ENCODE measurements at regions not wholly inside any gene's neighbourhood (a gene's known extent, or its start where the extent isn't known, plus 50 kb on each side); places are given as distances from the start of the nearest gene placed in this dataset.

- DNase-seq, result no peak
Observed at GRCh38 chr5:39523821-39524220, 99.0 kb upstream of the DAB2 start.

- DNase-seq, result no peak
Observed at GRCh38 chr5:39521940-39522590, 97.3 kb upstream of the DAB2 start.

DNA sequence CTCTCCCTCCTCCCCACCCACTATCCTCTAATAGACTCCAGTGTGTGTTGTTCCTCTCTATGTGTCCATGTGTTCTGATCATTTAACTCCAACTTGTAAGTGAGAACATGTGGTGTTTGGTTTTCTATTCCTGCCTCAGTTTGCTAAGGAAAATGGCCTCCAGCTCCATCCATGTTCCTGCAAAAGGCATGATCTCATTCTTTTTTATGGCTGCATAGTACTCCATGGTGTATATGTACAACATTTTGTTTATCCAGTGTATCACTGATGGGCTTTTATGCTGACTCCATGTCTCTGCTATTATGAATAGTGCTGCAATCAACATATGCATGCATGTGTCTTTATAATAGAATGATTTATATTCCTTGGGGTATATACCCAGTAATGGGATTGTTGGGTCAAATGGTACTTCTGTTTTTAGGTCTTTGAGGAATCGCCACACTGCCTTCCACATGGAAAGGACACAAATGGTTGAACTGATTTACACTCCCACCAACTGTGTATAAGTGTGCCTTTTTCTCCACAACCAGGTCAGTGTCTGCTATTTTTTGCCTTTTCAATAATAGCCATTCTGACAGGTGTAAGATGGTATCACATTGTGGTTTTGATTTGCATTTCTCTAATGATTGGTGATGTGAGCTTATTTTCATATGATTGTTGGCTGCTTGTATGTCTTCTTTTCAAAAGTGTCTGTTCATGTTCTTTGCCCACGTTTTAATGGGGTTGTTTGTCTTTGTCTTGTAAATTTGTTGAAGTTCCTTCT, 96.5 kb upstream of the DAB2 start:
- DNase-seq, result no peak

- DNase-seq, result no peak
Observed at GRCh38 chr5:39520232-39520572, 95.4 kb upstream of the DAB2 start.

DNA sequence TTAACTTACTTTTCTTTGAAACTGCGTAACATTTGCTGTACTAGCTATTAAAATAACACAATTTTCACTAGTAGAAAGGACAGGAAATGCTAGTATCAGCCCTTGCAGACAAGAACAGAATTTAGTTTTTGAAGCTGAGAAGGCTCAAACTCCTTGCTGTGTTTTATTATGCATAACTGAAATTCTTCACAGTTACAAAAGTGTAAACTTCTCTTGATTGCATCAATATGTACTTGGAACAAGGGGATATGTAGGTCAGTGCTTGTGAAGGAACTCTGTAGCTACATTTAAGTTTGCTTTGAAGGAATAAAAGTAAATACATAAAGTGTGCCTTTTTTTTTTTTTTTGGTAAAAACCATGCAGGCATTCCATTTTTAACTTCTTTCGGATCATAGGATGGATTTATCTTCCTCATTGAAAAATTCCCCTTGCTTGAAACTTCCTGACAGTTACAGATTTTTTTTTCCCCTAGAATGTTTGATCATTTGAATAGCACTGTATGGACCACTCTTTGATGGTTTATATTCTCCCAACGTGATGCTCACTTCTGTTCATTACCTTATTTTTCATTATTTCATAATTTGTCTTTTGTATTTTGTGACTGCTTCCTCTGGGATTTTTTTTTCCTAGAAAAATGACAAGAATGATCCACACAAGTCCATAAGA, 94.9 kb upstream of the DAB2 start:
- no peak for DNase-seq

DNA sequence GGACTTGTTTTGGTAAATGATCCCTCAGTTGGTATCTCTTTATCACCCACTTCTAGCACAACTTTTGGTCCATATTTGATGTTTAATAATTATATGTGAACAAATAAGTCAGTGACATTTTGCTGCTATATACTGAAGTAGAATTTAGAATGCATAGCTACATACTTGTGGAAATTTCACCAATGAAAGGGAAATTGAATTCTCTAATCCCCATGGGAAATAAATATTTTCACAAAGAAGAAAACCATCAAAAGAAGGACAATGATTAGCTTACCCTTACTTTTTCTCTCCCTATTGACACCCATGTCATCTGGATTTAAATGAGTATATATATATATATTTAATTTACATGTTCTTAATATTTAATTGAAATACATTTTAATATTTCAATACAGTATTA, 94.3 kb upstream of the DAB2 start:
- no peak for DNase-seq

DNA sequence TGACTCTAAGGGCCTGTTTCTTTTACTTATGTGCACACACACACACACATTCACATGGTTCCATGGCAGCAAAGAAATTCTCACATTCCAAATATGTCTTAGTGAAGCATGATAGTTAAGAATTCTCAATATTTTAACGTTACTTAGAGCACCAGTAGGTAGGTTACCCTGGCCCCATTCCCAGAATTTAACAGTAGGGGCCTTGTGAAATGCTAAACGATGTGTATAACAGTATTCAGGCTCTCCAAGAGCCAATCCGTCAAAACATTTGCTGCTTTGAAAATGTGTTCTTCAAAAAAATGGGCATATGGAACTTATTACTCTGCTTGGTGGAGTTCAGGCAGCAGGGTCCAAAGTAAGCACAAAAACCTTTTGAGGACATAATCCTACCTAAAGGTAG, 93.7 kb upstream of the DAB2 start:
- no peak for DNase-seq

GRCh38 chr5:39517800-39518199, 93.0 kb upstream of the DAB2 start:
- DNase-seq, result no peak

DNA sequence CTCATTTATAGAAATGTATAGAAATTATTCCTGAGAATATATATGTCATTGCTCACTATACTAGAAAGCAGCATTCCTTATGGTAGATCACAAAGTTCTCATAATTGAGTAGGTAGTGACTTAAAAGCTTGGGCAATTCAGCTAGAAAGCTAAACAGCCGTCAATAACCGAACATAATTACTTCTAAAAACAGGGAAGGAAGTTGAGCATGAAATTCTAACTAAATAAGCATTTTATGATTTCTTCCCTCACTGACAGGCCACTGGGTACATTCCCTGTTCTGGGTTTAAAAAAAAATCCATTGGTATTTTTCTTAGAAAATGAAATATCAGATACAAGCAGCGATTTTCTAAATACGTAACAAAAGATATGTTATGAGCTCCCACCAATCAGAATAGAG, 91.1 kb upstream of the DAB2 start:
- DNase-seq, result no peak

GRCh38 chr5:39513236-39513635, 88.5 kb upstream of the DAB2 start:
- no peak for DNase-seq

DNA sequence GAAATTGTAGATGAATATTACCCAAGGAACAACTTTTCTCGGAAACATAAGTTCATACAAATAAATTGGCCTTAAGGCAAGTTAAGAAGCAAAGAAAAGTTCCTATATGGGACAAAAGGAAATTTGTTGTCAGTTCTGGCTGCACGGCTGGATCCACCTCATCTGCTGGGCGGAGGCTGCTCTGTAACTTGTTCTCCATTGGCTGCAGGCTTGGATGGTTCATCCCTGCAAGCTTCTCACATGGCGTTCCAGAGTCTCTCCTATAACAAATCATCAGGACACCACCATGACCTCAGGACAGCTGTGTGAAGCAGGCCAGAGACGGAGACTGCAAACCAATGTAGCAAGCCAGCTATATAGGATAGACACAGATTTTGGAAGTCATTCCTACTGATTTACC, 81.4 kb upstream of the DAB2 start:
- DNase-seq, result no peak

GRCh38 chr5:39505791-39506190, 81.0 kb upstream of the DAB2 start:
- no peak for DNase-seq

DNA sequence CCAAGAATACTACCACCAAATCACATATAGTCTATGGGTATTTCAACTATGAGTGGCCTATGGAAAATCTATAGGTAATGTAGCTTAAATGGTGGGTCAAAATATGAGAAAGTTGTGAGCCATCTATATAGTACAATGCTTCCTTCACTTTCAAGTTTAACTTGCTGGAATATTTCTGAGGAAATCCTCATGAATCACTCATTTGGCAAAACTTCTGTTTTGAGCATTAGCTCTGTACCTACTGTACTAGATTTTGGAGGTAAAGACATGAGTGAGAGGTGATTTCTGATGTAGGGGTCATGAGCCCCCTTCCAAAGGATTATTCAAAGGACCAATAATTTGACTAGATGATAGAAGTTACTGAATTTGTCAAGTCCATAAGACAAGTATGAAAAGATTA, 80.6 kb upstream of the DAB2 start:
- DNase-seq, result no peak

DNA sequence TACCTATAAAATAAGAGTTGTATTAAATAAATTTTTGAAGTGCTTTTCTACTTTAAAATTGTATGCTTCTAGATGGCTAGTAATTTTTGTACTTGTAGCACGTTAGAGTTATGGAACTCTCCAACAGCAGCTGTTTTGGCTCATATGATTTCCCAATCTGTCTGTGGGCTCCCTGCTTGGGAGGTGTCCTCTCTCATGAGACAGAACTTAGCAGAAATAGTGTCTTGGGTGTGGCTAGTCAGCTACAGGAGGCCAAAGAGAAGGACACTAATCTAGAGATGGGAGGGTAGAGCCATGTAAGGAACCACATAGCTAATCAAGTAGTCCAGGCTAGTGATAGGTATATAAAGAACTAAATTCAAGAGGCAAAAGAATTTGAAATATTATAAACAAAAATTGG, 78.4 kb upstream of the DAB2 start:
- DNase-seq, result no peak

DNA sequence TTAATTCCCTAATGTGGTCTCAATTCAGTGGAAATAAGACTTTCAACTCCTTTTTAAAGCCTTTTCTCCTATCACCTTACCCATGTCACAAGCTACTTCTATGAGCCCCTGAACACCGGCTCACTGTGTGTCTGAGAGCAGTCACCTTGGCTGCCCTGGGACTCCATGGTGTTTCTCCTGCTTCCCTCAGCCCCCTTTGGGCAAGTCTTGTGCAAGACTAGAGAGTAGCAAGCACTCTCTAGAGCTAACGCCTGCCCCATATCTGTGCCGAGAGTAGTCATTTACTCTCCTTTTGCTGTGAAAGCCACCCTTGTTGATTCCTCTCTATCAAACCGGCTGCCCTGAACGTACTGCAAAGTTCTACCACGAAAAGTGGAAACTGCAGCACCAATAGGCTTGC, 77.9 kb upstream of the DAB2 start:
- no peak for DNase-seq

DNA sequence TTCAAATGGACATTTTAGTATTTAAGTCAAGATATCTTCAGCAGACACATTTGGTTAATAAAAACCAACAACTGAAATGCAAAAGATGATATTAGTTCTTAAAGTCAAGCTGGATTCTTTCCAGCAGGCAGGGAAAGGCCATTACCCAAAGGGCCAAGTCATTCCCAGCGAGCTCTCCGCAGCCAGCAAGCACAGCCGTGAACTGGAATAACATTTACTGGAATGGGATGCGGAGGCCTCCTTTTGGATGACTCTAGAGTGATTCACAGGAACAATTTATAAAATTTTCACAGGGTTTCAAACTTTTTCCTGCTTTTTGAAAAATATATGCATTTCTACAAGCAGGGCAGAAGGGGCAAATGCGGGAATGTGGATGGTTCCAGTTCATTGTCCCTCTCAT, 76.6 kb upstream of the DAB2 start:
- no peak for DNase-seq

DNA sequence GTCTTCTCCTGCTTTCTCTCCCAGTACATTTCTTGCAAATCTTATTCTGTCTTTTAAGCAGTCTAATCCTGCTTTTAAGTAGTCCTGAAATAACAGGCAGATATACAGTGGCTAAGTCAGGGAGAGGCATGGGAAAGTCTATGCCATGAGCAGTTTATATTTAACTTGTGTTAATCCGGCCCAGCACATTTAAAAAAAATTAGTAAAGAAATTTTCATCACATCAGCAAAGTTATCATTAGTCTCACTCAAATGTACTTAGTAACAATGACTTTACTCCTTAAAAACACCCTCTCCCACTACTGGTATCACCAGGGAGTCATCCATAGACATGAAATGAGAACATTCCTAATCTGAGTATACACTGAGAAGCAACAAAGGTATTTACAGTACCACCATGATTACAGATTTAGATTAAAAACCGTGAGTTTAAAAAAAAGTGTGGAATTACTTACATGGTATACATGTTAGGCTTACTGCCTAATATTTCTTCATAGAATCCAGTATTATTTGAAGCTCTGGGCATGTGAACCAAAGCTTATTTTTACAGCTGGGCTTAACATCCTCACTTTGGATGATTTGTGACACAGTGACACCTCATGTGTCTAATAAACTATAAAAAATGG, 75.9 kb upstream of the DAB2 start:
- no peak for DNase-seq

GRCh38 chr5:39498278-39498952, 73.6 kb upstream of the DAB2 start:
- no peak for DNase-seq

DNA sequence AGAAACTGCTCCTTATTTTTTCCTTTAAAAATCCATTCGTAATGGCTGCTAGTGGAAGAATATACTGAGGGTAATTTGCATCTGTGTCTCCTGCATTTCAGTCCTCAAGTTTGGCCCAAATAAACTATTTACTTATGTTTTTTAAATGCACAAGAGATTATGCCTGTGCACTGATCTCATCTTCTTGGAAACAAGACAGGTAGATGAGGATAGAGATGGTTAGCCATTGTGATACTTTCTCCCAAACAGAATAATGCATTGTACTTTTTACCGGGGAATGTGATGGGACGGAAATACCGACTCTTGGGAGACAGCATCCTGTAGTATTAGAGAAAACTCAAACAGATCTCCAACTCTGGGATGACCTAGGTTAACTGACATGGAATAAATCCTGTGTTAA, 72.5 kb upstream of the DAB2 start:
- no peak for DNase-seq

DNA sequence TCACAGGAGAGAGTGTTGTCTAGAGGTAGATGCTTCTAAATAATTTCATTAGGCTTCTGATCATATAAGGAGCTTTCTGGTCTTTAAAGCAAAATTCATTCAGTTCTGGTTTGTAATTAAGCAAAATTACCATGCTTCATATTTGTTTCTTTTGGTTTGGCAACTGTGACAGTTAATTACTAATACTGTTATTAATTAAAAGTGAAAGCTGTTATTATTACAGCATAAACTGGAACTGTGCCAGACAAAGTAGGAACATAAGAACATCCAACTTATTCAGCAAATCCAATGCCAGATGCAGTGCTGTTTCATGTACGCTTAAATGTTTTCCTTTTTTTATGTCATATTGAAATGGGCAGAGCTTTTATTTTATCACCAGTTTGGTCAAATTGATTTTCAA, 70.4 kb upstream of the DAB2 start:
- no peak for DNase-seq

GRCh38 chr5:39494534-39494933, 69.8 kb upstream of the DAB2 start:
- DNase-seq, result no peak

- no peak for DNase-seq
Observed at GRCh38 chr5:39494107-39494510, 69.3 kb upstream of the DAB2 start.

DNA sequence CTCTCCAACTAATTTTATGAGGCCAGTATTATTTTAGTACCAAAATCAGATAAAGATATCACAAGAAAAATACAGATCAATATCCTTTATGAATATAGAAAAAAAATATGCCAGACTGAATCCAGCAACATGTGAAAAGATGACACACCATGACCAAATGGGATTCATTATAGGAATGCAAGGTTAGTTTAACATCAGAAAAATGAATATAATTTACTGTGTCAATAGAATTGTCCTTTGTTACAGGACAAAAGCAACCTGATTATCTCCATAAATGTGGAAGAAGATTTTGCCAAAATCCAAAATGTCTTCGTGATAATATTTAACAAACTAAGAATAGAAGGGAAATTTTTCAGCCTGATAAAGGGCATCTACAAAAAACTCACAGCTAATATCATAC, 66.4 kb upstream of the DAB2 start:
- no peak for DNase-seq

DNA sequence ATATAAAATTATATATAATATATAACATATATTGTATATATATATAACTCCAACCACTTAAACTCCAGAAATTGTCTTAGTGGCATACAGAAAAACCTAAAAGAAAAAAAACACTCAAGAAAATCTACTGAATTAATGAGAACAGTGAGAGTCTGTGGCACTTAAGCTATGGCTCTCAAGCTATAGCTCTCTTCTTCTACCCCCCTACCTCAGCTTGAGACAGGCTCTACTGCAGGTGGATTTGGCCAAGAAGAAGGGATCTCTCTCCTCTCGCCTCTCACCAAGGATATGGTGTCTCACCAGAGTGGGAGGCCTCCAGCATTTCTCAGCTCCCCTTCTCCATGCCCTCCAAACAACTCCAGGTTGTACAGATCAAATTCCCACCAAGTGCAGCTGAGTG, 64.5 kb upstream of the DAB2 start:
- DNase-seq, result no peak
